Hepatic stellate cell (primary cell): ENCODE measurements at regions not wholly inside any gene's neighbourhood (a gene's known extent, or its start where the extent isn't known, plus 50 kb on each side); places are given as distances from the start of the nearest gene placed in this dataset.

Experiments
- DNase-seq: peaks from one replicate; pipeline ENCODE4 v3.0.0; 2011; ENCODE audit warnings: low spot score

DNA sequence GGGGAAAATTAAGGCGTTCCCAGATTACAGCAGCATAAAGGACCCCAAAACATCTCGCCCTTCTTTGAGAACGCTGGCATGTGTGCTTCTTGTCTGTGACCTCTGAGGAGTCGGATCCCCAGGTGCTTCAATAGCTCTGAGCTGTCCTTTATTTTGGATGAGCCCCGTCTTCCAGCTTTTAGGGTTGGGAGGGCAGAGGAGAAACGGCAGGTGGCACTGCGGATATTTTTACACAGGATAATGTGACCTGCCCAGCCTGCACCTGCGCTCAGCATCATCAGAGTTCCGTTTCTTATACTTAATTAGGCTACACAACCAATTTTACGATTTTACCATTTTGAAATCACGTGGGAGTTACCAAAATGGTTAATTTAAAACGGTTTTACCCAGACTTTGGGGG is 147.7 kb upstream of the RPS6KA2 start:
- DNase-seq, result no peak

DNA sequence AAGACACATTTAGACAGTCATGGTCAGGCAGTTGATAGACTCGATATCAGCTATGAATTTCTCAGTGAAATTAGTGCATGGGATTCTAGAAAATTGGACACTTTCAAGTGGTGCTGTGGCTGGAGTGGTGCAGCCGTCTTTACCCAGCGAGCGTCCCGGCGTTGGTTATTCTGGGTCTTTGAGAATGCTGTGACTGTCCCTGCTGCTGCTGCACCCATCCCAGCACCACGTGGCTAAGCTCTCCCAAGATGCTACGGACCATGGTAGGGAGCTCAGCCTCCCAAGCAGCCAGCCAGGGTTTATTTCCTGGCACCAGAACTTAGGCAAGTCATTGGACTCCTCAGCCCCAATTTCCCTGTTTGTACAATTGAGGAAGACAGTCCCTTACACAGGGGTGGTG is 147.2 kb upstream of the RPS6KA2 start:
- DNase-seq, result no peak

DNA sequence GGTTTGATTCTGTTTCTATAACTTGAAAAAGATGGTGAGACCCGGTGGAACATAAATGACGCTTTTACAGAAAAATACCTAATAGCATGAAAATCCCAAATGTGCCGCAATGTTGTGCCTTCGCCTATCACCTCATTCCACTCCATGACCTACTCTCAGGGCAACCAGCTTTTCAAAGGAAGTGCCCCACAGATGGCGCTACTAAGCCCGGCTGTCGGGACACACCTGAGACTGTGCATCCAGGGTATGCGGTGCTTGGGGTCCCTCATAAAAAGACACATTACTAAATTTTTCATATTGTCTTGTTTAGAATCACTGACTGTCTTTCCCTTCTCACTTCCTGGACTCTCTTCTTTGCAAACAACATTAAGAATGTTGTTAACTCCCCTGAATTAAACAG is 145.5 kb upstream of the RPS6KA2 start:
- no peak for DNase-seq

DNA sequence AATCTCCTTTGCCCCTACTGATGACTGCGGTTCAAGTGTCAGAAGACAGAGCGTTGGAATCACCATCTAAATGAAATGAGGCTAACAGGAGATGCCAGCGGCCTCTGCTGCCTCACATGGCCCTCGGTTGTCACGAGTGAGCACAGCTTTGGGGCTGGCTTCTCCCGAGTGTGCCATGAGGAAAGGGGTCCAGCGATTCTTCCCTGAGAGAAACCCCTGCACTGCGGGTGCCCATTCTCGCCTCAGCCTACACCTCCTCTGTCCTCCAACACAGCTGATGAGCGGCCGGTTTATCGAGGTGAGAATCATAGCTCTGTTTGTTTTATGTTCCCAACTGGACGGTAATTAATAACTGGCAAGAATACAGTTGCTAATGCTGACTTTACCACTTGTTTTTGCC is 144.7 kb upstream of the RPS6KA2 start:
- no peak for DNase-seq

DNA sequence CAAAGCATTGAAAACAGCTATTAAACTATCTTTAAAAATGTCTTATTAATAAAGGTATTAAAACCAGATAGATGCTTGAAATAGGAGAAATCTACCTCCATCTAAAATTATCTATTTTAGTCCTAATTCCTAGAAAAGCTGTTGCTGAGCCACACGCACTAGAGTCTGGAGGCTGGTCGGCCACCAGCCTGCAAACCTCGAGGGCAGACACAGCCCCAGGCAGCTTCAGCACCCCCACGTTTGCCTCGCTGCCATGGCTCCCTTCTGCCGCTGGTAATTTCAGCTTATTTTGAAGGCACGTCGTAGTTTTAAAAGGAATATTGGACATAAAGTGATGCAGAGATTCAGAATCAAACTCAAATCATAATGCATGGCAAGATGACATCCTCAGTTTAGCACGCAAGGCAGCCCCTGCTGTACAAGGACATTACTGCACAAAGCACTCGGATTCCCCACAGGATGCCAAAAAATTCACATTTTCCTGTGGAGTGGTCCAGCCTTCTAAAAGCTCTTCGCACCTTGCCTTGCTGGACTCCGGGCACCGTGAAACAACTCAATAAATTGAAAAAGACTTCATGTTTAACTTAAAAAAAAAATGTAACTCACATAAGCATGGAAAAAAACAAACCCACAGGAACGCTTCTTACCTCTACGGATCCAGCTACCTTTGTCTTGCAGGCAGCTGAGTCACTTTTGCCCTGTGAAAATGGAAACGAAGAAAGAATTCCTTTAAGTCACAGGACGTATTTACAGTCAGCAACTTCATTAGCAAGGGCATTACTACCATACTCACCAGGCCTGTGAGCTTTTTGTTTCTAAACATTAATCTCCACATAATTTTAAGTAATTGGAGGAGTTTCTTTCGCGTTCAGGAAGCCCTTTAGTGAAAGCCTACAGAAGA is 143.4 kb upstream of the RPS6KA2 start:
- DNase-seq, result peak; percentile 40

DNA sequence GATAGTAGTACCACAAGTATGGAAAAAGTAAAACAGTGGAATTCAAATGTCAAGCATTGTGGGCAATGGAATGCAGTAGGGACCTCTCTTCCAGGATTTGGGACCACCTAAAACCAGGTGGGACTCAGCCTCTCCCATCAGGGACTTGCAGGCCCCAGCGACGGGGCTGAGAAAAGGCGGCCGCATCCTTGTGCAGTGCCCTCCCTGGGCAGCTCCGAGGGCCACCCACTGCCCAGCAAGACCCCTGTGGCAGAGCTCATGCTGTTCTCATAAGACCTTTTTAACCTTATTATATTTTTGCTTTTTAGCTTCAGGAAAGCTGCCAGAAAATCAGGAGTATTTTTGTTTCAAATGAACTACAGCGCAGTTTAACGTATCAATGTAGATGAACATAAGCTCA is 142.6 kb upstream of the RPS6KA2 start:
- no peak for DNase-seq

DNA sequence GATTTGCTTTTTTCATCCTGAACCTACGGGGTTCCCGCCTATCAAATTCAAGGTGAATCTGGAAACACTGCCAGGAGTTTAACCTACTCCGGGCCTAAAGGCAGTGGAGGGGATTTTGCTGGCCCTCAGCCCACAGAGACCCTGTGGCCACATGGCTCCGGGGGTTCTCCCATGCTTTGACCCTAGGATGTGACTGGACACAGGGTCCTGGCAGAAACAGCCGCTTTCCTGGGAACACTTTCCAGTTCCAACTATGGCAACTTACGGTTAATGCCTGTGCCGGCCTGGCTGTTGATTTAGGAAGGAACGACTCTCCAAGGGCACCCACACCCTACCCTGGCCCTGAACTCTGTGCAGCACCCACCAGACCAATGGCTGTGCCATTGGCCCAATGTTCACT is 141.7 kb upstream of the RPS6KA2 start:
- DNase-seq, result no peak

DNA sequence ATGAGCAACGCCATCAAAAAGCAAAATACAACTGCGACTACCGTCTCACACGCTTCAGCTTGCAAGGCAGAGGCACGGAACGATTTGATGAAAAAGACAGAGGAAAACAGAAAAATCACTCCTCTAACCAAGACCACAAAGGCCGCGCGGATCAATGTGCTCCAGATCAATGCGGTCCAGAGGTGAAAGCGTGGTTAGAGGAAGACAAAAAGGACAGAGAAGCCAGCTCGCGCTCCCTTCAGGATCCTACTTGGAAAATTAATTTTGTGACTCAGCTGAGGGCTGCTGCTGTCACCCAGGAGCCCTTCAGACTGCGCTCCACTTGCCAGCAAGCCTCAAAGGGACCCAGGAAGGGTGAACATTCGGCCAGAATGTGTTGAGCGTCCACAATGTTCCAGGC is 140.2 kb upstream of the RPS6KA2 start:
- DNase-seq, result no peak

DNA sequence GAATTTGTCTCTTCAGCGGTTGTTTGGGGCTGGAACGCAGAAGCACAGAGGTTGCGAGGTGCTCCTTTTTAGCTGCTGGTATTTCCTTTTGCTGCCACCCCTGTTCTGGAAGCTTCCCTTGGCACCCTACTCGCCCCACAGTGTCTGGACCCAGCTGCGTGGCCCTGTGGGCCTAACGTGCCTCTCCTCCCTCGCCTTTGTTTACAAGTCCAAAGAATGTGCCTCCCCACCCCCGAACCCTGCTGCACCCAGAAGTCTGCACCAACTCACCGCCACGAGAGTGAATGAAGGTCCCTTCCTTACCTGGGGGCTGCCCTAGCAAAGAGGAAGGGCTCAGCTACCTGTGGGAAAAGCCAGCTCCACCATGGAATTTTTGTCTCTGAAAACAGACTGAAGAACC is 139.7 kb upstream of the RPS6KA2 start:
- DNase-seq, result no peak

DNA sequence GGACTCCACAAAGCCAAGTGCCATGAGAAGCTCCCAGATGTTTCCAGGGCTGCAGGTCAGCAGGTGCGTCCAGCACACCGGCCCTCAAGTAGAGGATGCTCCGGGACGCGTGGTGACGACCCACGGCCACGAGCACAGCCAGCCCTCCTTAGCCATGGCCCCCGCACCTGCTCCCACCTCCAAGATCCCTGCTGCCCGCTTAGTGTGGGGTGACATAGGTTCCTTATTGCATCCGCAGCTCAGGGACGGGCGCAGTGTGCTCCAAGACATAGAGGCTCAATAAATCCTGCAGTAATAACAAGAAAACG is 138.1 kb upstream of the RPS6KA2 start:
- no peak for DNase-seq

DNA sequence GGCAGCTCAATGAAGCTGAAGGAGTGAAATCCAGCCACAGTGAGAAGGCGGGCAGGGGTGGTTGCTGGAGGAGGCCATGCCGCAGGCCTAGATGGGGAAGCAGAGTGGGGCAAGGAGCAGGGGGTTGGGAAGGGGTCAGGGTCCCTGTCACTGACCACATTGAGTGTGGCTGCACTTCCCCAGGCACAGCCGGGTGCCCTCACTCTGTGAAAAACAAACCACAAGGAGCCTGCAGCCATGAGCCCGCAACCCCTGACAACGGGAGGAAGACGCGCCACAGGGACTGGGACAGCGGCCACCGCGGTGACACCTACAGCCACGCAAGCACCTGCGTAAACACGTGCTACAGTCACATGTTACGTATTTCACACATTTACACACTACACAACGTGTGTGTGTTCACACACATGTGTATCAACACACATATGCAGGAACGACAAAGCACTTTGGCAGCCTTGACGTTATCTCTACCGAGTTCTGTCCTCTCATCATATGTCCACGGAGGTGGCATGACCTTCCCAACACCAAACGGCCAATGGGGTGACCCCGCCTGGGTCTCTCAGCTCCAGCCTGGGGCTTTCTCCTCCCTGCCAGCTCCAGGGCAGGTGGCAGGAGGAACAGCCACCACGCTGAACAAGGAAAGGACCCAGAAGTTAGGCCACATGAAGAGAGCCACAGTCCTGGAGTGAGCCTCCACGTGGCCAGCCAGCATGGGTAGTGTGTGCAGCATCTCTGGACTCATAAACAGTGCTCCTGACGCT is 137.6 kb upstream of the RPS6KA2 start:
- DNase-seq, result no peak

DNA sequence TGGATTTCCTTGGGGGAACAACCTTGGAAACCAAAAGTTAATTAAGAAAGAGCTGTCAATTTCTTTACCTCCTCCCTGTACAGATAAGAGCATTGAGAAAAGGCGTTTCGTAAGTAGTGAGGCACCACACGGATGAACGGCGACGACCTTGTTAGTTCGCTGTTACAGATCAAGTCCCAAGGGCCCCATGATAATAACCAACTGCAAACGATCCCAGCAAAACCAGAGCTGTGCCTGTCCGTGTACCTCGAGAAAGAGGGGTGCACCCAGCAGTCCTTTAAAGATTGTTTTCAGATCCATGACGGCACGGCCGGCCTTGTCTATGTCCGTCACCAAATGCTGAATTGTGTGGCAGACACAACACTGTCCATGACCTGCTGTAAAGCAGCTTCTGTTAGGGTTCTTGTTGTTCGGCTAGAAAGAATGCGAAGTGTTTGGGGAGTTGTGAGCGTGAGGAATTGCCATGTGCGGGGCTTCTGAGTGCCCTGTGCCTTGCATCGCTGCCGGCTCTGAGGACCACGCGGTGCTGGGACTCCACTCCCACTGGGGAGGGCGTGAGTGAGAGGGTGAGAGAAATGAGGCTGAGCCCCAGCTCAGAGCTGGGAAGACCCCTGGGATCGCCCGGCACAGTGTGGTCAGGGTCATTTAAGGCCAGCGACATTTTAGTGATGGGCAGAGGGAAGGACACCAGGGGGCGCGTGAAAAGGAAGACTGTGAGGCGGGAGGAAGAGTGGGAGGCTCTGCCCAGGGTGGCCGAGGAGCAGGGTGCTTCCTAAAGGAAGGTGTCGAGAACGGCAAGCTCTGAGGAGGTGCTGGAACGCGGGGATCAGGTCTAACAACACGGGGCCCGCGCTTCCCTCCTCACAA is 136.8 kb upstream of the RPS6KA2 start:
- DNase-seq, result no peak

DNA sequence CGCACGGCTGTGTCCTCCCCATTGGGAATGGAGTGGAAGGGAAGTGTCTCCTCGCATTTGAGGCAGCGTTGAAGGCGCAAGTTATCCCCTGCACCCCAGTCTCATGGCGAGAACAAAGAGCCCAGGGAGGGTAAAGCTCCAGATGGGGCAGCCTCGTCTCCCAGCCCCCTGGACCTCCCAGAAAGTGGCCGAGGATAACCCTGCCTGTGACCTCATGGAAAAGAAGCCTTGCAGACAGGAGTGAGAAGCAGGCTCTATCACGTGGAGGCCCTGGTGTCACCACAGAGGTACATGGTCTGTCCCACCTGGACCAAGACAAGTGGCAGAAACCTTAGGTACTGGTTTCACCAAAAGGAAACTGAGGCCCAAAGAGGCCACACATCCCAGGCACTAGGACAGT is 134.8 kb upstream of the RPS6KA2 start:
- DNase-seq, result no peak

DNA sequence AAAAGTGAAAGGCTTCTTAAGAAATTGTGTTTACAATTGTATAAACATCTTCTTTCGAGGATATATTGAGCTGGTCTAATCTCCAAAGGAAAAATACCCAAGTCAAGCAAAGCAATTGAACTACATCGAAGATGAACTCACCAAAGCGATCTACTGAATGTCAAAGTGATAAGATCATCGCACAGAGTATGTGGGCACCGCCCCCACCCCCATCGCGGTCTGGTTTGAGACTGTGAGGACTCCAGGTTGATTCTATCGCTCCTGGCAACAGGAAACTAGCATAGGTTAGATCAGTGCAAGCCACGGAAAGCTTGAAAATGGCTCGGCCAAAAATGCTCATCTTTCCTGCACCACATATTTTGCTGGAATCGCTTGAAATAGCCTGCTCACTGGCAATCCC is 133.2 kb upstream of the RPS6KA2 start:
- no peak for DNase-seq

DNA sequence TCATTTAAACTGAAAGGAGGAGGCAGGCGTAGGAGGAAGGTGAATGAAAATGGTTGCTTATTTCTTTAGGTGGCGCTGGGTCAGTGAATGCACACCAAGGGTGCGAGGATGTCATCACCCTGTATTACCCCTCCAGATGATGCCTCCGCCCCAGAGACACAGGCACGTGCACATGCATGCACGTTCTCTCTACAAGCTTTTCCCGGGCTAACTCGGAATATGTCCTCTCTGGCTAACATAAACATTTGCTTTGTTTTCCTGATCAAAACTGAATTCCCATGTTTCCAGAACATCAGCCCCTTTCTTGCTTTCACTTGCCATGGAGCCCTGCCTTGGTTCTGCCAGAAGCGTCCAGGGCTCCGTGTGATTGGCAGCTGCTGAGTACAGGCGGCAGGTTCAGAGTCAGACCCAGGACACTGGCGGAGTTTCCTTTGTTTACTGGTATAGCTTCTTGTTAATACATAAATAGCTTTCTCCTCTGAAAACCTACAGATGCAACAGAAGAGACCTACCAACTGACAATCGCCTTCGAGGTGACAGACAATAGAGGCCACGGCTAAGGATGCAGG is 131.2 kb upstream of the RPS6KA2 start:
- no peak for DNase-seq

DNA sequence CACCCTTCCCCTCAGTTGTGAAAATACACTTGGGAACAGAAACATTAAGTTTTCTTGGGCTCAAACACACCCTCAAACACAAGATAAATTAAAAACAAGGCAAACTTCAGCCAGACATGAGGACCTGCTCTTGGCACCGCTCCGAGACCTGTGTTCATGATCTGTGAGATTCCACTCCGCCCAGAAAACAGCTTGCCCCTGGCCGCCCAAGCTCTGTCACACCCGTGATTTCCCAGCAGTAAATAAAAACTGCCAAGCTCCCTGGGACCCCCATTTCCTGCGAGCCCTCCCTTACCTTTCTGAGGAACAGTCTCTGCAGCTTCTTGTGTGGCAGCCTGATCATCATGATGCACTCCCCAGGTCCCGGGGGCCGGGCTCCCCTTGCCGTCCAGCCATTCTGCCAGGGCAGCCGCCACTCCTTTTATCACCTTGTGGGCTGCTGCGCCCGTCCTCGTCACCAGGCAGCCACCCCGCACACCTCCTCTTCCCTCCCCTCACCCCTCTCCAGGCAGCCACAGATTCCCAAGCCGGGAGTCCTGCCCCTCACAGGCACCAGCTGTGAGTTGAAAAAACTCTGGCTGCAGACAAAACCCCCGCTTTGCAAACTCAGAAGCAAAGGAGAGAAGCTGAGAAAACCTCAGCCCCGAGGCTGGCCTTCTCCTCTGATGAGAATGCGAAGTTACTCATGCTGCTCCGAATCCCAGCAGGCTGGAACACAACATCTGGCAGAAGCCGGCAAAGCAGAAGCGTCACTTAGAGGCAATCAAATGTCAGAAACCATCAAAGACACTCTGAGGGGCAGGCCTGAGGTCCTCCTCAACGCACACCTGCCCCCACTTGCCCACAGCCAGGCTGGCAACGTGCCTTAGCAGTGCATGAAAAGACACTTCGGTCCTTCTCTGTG is 130.4 kb upstream of the RPS6KA2 start:
- DNase-seq, result peak; percentile 54

DNA sequence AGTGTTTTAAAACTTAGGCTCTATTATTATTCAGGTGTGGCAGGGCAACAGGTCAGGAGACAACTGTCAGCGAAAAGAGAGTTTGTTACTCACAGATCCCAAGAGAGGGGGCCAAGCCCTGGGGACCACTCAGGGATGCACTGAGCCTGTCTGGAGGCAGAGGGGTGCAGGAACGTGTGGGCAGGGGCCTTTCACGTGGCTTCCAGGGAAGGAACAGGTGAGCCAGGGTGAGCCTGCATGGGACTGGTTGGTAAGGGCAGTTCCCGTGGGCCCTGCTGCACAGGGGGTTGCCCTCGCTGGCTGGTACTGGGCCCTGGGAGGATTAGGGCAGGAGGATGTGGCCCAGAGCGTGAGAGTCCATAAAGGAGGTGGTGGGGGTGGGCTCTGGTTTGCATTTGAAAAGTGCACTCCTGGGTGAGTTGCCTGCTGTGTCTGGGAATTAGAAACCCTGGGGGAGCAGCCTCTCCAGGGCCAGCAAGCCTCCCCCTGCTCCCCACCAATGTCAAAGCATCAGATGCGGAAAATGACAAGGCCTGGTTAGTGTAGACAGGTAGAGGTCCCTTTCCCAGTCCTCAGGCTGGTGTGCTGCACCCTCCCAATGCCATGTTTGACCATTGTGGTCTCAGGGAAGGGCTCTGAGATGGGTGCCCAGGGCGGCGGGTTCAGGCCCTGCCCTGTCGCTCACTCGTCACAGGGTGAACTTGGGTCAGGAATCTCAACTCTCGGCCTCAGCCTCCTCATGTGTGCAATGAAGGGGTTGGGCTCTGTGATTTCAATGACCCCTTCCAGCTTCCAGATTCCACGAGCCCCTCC is 127.4 kb upstream of the RPS6KA2 start:
- DNase-seq, result no peak

DNA sequence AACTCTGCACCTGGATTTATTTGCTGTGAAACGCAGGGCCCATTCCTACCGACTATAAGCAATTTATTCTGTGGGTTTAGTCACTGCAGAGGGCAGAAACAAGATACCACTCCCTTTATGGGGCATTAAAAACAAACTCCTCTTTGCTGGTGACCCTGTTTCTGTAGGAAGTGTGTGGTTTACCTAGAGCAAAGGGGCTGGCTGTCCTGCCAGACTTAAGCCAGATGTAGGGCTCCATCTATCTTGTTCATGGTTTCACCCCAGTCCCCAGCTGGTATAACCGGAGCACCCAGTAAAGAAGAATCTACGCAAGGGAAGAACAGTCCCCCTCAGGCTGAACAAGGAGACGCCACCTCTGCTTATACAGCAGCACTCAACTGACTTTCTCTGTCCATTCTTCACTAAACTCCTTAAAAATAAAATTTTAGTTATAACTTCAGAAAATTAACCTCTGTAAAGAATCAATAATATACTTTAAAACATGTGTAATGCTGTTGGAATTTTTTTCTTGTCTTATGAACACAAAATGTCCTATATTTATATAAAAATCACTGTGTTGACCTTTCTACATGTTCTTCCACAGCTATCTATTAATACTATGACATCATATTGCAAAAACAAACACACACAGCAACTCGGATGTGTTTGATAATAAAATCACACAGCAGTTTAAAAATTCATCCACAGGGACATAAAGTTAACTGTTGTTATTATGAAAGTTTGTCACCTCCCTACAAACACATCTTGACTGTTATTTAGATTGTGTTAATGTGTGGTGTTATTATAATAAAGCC is 126.1 kb upstream of the RPS6KA2 start:
- DNase-seq, result no peak

DNA sequence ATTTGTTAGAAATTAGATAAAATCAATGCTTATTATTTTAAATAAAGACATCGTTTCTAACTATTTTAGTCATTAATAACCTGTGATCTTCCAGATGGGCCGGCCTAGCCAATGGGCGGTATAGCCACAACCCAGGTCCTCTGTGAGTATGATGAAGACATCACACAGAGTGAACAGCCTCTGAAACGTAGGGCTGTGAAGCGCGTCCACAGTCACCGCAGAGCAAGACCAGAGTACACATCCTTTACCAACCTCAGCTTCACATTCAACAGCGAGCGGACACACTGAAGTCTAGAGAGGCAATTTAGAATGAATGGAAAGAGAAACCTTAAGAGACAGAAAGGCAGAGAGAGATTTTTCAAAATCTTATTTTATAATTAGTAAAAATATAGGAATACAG is 125.0 kb upstream of the RPS6KA2 start:
- DNase-seq, result no peak
